Activated CD4-positive, alpha-beta T cell treated with anti-CD3 and anti-CD28 coated beads, Interleukin-2, amount 50 U/mL, for 16 hours (primary cell): ENCODE measurements at regions not wholly inside any gene's neighbourhood (a gene's known extent, or its start where the extent isn't known, plus 50 kb on each side); places are given as distances from the start of the nearest gene placed in this dataset.

ENCODE experiments used
- DNase-seq: peaks from one replicate; pipeline ENCODE4 v3.0.0-alpha.2; 2020

DNA sequence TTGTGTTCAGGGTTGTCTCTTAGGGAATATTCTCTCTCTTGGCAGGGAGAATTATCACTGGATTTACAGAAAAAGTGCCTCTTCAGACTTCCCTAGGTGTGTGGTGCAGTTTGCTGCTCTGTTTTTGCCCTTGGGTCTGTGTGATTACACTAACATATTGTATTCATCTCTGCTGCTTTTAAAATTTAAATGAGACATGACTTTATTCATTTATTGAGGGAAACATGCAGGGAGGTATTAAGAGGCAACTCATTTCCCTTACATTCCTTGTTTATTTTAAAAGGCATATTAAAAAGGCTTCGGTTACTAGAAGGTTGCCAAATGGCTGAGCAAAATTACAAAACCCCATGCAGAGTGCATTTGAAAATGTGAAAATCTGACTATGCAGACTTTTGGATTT is 135.1 kb upstream of the GEMIN8 start:
- DNase-seq = no peak

DNA sequence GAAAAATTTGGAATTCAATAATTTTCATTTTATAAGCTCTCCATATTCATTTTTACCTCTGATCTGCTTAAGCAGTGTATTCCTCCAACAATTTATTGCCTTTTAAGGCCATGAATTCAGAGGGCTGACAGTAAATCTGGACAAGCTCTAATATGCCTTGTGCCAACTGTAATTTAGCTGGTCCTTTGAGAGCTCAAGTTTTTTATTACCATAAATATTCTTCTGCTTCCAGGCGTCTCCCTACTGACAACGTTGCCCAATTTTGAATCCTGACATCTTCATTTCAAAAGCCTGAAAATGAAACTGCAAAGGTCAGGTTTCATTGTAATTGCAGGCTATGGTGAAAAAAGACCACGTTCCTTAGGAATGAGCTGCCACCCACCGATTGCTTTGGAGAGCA is 95.8 kb upstream of the GEMIN8 start:
- DNase-seq = no peak

DNA sequence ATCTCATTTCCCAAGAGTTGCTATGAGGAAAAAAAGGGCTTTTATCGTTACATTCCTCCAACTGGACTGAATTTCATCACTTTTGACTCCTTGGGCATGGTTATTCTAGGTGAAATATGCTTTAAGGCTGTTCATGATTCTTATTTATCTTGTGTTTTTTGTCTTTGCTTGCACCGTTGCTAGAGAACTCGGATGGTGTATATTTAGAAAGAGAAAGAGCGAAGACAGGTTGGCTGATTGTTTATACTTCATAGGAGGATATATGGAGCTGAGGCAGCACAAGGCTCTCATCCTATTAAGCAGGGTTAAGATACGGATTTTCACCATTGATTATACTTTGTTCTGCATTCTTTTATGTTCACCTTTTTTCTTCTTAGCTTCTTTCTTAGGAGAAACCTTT is 94.9 kb upstream of the GEMIN8 start:
- DNase-seq = no peak

DNA sequence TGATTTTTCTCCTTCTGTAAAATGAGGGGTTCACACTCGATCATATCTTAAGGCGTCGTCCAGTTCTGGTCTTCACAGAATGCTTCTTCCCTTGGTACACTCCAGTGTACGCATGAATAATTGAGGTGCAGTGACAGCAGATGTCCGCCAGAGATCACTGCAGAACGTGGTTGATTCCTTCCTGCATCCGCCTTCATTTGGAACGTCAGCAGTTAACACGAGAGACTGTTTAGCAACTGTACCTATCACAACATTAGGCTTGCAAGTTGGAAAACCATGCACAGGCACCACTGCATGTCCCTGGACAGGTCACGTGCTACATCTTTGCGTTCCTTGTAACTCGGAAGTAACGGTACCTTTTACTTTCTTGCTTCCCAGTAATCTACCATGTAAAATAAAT is 66.0 kb upstream of the GEMIN8 start:
- peak; percentile 59 for DNase-seq

DNA sequence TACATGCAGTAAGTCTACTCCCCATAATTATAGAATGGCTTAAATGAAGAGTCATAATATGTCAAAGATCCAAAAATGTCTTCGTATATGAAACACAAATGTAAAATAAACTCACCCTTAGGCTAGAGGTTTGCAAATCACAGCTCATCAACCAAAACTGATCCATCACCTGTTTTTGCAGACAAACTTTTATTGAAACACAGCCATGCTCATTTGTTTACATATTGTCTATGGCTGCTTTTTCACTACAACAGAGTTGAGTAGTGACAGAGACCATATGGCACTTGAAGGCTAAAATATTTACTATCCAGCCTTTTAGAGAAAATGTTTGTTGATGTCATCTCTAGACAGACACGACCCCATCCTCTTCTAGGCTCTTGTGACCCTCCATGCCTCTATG is 64.5 kb upstream of the GEMIN8 start:
- DNase-seq = no peak

DNA sequence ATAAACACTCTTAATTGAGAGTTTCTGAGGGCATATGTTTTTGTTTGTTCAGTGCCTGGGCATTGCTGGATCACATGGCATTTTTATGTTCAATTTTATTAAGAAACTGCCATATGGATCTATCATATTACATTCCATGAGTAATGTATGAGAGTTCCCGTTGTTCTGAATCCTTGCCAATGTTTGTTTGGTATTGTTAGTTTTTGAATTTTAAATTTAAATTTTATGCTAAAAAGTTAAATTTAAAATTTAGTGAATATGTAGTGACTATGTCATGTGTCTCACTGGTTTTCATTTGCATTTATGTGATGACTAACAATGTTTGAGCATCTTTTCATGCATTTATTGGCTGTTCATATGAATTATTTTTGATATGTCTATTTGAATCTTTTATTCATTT is 54.8 kb upstream of the GEMIN8 start:
- no peak for DNase-seq

DNA sequence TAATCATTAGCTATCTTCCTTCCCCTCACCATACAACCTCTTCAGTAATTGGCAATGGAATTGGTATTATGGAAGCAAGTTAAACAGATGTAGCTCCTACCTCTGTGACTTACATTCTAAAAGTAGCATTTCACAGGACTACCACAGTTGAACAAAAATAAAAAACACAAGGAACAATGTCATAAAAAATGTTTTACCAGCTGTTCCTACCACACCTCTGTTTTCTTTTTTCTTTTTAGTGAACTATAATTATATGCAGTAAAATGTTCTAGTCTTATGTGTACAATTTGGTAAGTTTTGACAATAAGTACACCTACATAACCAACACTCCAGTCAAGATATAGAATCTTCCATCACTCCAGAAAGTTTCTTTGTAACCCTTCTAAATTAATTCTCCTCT is 54.1 kb upstream of the GEMIN8 start:
- no peak for DNase-seq

DNA sequence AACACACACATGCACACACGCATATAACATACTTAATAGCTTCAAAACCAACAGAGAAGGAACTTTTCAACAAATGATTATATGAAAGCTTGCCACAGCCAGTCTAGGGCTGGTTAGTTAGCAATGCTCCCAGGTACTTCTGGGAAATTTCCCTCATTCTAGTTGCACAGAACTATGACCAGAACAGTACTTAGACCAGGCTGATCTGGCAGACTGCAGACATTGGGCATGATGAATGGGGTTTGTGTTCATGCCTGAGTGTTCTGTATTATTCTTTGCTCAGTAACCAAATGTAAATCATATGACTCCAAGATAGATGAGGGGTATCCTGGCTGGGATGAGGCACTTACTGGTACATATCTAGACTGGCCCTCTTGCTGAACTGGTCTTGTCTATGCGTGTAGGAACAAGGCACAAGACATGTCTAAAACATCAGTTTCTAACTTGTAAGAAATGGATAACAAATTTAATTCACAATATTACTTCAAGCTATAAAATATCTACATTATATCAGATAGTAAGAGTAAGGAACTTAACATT is 50.3 kb upstream of the GEMIN8 start:
- no peak for DNase-seq
